ENCODE measurements at regions not wholly inside any gene's neighbourhood (a gene's known extent, or its start where the extent isn't known, plus 50 kb on each side); places are given as distances from the start of the nearest gene placed in this dataset.

DNA sequence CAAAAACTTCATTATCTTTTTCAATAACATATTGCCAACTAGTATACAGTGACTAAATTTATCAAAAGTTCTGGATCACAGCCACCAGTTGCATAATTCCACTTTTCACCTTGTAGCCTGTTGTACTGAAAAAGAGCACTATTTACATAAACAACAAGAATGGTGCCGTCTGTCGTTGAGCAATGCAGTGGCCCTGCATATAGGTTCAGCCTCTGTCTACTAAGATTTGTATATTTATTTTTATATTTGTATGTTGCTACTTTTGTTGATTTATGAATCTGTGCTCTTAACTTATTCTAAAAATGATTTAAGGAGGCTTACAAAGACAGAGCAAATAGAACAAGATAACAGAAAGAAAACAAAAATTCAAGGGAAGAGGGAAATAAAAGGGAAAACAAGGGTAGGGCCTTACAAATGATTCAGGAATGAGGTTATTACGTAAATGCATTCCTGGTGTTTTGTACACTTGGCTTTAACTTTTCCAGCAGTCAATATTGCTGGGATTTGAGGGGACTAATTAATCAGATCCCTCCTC lies 257.6 kb upstream of the STT3B start:
- no peak for DNase-seq (ENCODE audit: low read depth, low spot score)
- TF ChIP-seq, protein P1, sequence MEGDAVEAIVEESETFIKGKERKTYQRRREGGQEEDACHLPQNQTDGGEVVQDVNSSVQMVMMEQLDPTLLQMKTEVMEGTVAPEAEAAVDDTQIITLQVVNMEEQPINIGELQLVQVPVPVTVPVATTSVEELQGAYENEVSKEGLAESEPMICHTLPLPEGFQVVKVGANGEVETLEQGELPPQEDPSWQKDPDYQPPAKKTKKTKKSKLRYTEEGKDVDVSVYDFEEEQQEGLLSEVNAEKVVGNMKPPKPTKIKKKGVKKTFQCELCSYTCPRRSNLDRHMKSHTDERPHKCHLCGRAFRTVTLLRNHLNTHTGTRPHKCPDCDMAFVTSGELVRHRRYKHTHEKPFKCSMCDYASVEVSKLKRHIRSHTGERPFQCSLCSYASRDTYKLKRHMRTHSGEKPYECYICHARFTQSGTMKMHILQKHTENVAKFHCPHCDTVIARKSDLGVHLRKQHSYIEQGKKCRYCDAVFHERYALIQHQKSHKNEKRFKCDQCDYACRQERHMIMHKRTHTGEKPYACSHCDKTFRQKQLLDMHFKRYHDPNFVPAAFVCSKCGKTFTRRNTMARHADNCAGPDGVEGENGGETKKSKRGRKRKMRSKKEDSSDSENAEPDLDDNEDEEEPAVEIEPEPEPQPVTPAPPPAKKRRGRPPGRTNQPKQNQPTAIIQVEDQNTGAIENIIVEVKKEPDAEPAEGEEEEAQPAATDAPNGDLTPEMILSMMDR (conservative IDR thresholded peaks at IDR 0.05), result no peak
- no peaks in the 10 kb centered on the region for H3K9me3 Mint-ChIP-seq
- no peak overlapping the region for H3K4me3 Mint-ChIP-seq
- H3K27me3 Mint-ChIP-seq (ENCODE audit: low read depth), result no peaks in the 10 kb centered on the region
- no peak overlapping the region for H3K27ac Mint-ChIP-seq (ENCODE audit: unreplicated experiment)
- no peaks in the 10 kb centered on the region for H3K4me1 Mint-ChIP-seq
- no peaks in the 10 kb centered on the region for H3K36me3 Mint-ChIP-seq (ENCODE audit: low read depth)

DNA sequence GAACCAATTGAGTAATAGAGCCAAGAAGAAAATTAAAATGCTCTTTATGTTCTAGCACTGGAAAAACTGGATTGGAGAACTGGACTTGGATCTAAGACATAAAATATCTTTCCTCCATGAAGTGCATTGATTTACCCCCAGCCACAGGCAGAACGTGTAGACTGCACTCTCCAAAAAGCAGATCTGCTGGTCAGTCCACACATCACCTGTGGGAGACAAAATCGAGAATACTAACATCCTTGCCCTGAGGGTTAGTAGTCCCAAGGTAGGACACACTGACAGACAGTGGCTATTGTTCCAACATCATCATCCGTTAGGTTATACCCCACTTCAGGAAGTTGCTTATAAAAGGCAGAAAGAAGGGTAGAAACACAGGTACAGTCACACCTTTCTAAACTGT lies 257.1 kb upstream of the STT3B start:
- TF ChIP-seq, protein P1 (conservative IDR thresholded peaks at IDR 0.05), result no peak
- H3K27ac Mint-ChIP-seq (ENCODE audit: unreplicated experiment), result no peak overlapping the region
- DNase-seq (ENCODE audit: low read depth, low spot score), result no peak
- H3K4me3 Mint-ChIP-seq, result no peak overlapping the region
- H3K9me3 Mint-ChIP-seq, result no peaks in the 10 kb centered on the region
- no peaks in the 10 kb centered on the region for H3K27me3 Mint-ChIP-seq (ENCODE audit: low read depth)
- H3K4me1 Mint-ChIP-seq, result no peaks in the 10 kb centered on the region
- no peaks in the 10 kb centered on the region for H3K36me3 Mint-ChIP-seq (ENCODE audit: low read depth)

DNA sequence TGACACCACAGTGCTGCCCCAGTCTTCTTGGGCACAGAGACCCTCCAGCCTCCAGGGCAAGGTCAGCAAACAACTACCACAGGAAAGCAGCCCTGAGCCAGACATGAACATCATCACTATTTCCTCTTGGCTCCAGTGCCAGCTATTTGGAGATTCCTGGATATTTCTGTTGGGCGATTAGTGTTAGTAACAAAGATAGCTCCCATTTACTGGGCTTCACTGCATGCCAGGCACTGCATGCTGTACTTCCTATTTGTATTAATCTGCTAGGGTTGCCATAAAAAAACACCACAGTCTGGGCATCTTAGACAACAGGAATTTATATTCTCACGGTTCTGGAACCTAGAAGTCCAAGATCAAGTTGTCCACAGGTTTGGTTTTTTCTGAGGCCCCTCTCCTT lies 255.1 kb upstream of the STT3B start:
- no peaks in the 10 kb centered on the region for H3K4me1 Mint-ChIP-seq
- no peak overlapping the region for H3K27ac Mint-ChIP-seq (ENCODE audit: unreplicated experiment)
- DNase-seq (ENCODE audit: low read depth, low spot score), result no peak
- TF ChIP-seq, protein P1 (conservative IDR thresholded peaks at IDR 0.05), result no peak
- no peak overlapping the region for H3K4me3 Mint-ChIP-seq
- H3K9me3 Mint-ChIP-seq, result peaks cover 8% of the 10 kb centered on the region
- no peaks in the 10 kb centered on the region for H3K27me3 Mint-ChIP-seq (ENCODE audit: low read depth)
- H3K36me3 Mint-ChIP-seq (ENCODE audit: low read depth), result no peaks in the 10 kb centered on the region

DNA sequence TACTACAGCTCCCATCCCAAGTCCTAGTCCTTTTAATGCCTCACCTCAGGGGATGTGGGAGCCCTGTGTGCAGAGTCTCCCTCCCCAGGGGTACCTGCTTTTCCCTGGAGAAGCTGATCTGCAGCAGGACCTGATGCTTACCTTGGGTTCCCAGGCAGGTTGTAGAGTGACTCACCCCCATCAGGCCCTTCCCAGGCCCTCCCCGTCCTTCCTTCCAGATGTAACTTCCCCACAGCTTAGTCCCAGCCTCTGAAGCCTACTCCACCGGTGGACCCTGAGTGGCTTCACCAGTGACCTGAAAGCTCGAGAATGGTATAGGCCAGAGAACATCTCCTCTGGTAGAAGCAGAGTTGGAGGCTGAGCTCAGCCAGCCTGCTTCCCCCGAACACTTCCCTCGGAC lies 254.2 kb upstream of the STT3B start:
- H3K4me3 Mint-ChIP-seq, result no peak overlapping the region
- no peaks in the 10 kb centered on the region for H3K36me3 Mint-ChIP-seq (ENCODE audit: low read depth)
- no peaks in the 10 kb centered on the region for H3K4me1 Mint-ChIP-seq
- no peak overlapping the region for H3K27ac Mint-ChIP-seq (ENCODE audit: unreplicated experiment)
- DNase-seq (ENCODE audit: low read depth, low spot score), result no peak
- H3K9me3 Mint-ChIP-seq, result peaks cover 9% of the 10 kb centered on the region
- TF ChIP-seq, protein P1 (conservative IDR thresholded peaks at IDR 0.05), result no peak
- no peaks in the 10 kb centered on the region for H3K27me3 Mint-ChIP-seq (ENCODE audit: low read depth)

DNA sequence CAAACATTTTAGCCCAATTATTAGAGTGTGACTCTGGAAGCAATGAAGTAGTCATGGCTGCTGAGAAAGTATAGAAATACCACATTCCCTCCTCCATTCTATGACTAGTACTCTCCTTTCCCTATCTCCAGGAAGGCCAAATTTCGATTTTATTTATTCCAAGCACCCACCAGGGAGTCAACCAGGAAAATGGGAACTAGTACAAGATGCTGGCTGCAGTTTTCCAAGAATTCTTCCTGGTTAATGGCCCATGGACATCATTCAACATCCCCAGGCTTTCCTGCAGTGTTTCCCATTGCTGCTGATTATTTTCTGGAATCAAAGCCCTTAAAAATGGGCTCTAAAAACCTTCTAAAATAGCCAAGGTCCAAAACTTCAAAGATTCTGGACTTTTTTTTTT lies 247.9 kb upstream of the STT3B start:
- TF ChIP-seq, protein P1 (conservative IDR thresholded peaks at IDR 0.05), result no peak
- no peaks in the 10 kb centered on the region for H3K36me3 Mint-ChIP-seq (ENCODE audit: low read depth)
- no peak overlapping the region for H3K4me3 Mint-ChIP-seq
- peaks cover 33% of the 10 kb centered on the region for H3K4me1 Mint-ChIP-seq
- no peaks in the 10 kb centered on the region for H3K27me3 Mint-ChIP-seq (ENCODE audit: low read depth)
- DNase-seq (ENCODE audit: low read depth, low spot score), result no peak
- H3K27ac Mint-ChIP-seq (ENCODE audit: unreplicated experiment), result no peak overlapping the region
- H3K9me3 Mint-ChIP-seq, result peaks cover 13% of the 10 kb centered on the region

All from neural crest cell (in vitro differentiated cells).